ENCODE measurements at regions not wholly inside any gene's neighbourhood (a gene's known extent, or its start where the extent isn't known, plus 50 kb on each side); places are given as distances from the start of the nearest gene placed in this dataset.

DNA sequence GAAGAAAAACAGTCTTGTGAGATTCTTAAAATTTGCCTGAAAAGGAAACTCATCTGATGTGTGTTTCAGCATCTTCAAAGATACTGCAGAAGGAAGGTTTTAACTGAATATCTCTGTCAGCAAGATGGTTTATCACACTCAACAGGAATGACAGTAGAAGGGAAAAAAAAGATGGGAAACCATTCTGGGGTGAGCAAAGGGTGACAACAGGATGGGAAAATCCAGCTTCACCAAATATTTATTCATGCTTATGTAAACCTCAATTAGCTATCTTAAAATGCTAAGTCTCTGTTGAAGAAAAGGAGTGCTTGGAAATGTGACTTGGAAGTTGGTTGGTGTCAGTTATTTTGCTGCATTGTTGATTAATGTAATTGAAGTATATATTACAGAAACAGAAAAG is 82.2 kb downstream of the FZD1 start:
- ChIA-PET POLR2A (interaction anchor here (0.5 to 0.7 kb wide), 2 partner anchors 34 to 76 kb away, joined by 3 read pairs; no protein-coding TSS in a partner anchor), CTCF (no interaction called here)
- Mint-ChIP-seq H3K4me1 (ENCODE audit: low read depth) (no peaks in the 10 kb centered on the region), H3K4me3 (no peak overlapping the region), H3K27ac (no peak overlapping the region), H3K27me3 (no peaks in the 10 kb centered on the region), H3K9me3 (no peaks in the 10 kb centered on the region), H3K36me3 (ENCODE audit: low read depth) (no peaks in the 10 kb centered on the region)
- H3K4me1 ChIP-seq (ENCODE audit: insufficient read depth, low read length), result no peaks in the 10 kb centered on the region
- DNase-seq, result no peak
- no peaks in the 10 kb centered on the region for H3K27me3 ChIP-seq (ENCODE audit: control insufficient read depth in 1 of 2, insufficient read depth in 2 of 2, low read length in 2 of 2)
- H3K27ac ChIP-seq (ENCODE audit: low read depth in 1 of 2, low read length in 2 of 2), result no peak overlapping the region
- no peaks in the 10 kb centered on the region for H3K9me3 ChIP-seq (ENCODE audit: control insufficient read depth in 1 of 2, insufficient read depth in 1 of 2, low read length in 2 of 2)
- intact Hi-C loops (cut with DNase I, micrococcal nuclease), result no loop called here
- no peak for ATAC-seq (ENCODE audit: poor library complexity)
- TF ChIP-seq, protein P1, sequence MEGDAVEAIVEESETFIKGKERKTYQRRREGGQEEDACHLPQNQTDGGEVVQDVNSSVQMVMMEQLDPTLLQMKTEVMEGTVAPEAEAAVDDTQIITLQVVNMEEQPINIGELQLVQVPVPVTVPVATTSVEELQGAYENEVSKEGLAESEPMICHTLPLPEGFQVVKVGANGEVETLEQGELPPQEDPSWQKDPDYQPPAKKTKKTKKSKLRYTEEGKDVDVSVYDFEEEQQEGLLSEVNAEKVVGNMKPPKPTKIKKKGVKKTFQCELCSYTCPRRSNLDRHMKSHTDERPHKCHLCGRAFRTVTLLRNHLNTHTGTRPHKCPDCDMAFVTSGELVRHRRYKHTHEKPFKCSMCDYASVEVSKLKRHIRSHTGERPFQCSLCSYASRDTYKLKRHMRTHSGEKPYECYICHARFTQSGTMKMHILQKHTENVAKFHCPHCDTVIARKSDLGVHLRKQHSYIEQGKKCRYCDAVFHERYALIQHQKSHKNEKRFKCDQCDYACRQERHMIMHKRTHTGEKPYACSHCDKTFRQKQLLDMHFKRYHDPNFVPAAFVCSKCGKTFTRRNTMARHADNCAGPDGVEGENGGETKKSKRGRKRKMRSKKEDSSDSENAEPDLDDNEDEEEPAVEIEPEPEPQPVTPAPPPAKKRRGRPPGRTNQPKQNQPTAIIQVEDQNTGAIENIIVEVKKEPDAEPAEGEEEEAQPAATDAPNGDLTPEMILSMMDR (IDR thresholded peaks at IDR 0.05), result no peak
- no peaks in the 10 kb centered on the region for H3K36me3 ChIP-seq (ENCODE audit: insufficient read depth, low read length)
- H3K4me3 ChIP-seq (ENCODE audit: low read length), result no peak overlapping the region

DNA sequence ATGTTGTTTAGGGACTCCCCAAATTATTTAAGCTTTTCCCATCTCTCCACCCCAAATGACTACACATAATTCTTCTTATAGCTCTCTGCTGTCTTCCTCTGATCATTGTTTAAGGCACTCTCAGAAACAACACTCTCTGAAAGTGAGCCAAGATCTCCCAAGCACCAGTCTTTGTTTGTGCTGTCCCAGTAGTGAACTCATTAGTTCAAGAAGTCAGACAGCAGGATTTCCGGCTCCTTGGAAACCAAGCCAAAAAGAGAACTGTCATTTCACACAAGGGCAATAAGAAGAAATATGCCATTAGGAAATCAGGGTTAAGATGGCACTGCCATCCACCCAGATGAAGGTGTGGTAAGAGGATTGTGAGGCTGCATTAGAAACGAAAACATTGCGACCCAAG is 83.1 kb downstream of the FZD1 start:
- H3K36me3 Mint-ChIP-seq (ENCODE audit: low read depth), result no peaks in the 10 kb centered on the region
- Histone ChIP-seq H3K27ac (ENCODE audit: low read depth in 1 of 2, low read length in 2 of 2) (no peak overlapping the region), H3K36me3 (ENCODE audit: insufficient read depth, low read length) (no peaks in the 10 kb centered on the region), H3K4me1 (ENCODE audit: insufficient read depth, low read length) (no peaks in the 10 kb centered on the region), H3K27me3 (ENCODE audit: control insufficient read depth in 1 of 2, insufficient read depth in 2 of 2, low read length in 2 of 2) (no peaks in the 10 kb centered on the region), H3K4me3 (ENCODE audit: low read length) (no peak overlapping the region), H3K9me3 (ENCODE audit: control insufficient read depth in 1 of 2, insufficient read depth in 1 of 2, low read length in 2 of 2) (no peaks in the 10 kb centered on the region)
- POLR2A ChIA-PET, result no interaction called here
- H3K27me3 Mint-ChIP-seq, result no peaks in the 10 kb centered on the region
- ATAC-seq (ENCODE audit: poor library complexity) (no peak), DNase-seq (no peak)
- no peaks in the 10 kb centered on the region for H3K4me1 Mint-ChIP-seq (ENCODE audit: low read depth)
- no peak overlapping the region for H3K27ac Mint-ChIP-seq
- H3K9me3 Mint-ChIP-seq, result no peaks in the 10 kb centered on the region
- no peak overlapping the region for H3K4me3 Mint-ChIP-seq
- TF ChIP-seq, protein P1 (IDR thresholded peaks at IDR 0.05), result no peak
- CTCF ChIA-PET, result no interaction called here
- intact Hi-C loops (cut with DNase I, micrococcal nuclease), result no loop called here

DNA sequence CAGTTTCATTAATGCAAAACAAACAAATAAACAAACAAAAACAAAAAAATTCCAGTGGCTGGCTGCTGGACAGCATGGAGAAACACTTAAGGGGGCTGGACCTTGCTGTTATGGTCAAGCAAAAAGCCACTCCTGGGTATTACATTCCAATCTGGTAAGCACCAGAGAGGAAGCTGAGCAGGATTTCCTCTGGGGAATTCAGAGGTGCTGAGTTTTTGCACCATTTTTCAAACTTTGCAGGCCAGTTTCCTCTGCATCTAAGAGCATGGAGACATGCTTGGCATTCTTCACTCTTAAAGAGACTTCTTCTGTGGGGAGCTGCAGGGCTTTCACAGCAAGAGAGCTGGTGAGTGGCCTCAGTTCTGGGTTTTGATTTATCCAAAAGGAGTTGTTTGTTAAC is 84.5 kb downstream of the FZD1 start:
- H3K9me3 ChIP-seq (ENCODE audit: control insufficient read depth in 1 of 2, insufficient read depth in 1 of 2, low read length in 2 of 2), result no peaks in the 10 kb centered on the region
- Mint-ChIP-seq H3K27ac (no peak overlapping the region), H3K36me3 (ENCODE audit: low read depth) (no peaks in the 10 kb centered on the region), H3K4me3 (no peak overlapping the region), H3K9me3 (no peaks in the 10 kb centered on the region), H3K27me3 (no peaks in the 10 kb centered on the region), H3K4me1 (ENCODE audit: low read depth) (no peaks in the 10 kb centered on the region)
- ChIA-PET POLR2A (no interaction called here), CTCF (no interaction called here)
- intact Hi-C loops (cut with DNase I, micrococcal nuclease), result no loop called here
- H3K27me3 ChIP-seq (ENCODE audit: control insufficient read depth in 1 of 2, insufficient read depth in 2 of 2, low read length in 2 of 2), result no peaks in the 10 kb centered on the region
- TF ChIP-seq, protein P1 (IDR thresholded peaks at IDR 0.05), result no peak
- no peak overlapping the region for H3K4me3 ChIP-seq (ENCODE audit: low read length)
- H3K27ac ChIP-seq (ENCODE audit: low read depth in 1 of 2, low read length in 2 of 2), result no peak overlapping the region
- H3K36me3 ChIP-seq (ENCODE audit: insufficient read depth, low read length), result no peaks in the 10 kb centered on the region
- no peak for DNase-seq
- ATAC-seq (ENCODE audit: poor library complexity), result no peak
- no peaks in the 10 kb centered on the region for H3K4me1 ChIP-seq (ENCODE audit: insufficient read depth, low read length)

Measured in CD4-positive, alpha-beta T cell (primary cell).